T47D (cell line): ENCODE measurements at regions not wholly inside any gene's neighbourhood (a gene's known extent, or its start where the extent isn't known, plus 50 kb on each side); places are given as distances from the start of the nearest gene placed in this dataset.

ENCODE experiments used
- DNase-seq, 2 experiments: peaks; one replicate each; pipeline versions ENCODE4 v3.0.0 to v3.0.0-alpha.2; 2011 to 2012; ENCODE audit warnings: low read depth in 1 of 2, low spot score in 1 of 2
- JUND ChIP-seq: IDR thresholded peaks from 2 replicates; pipeline ENCODE4 v1.6.1; 2012; ENCODE audit warnings: low read depth
- in situ Hi-C: cut with HindIII; loops from 2 replicates; pipeline ENCODE4 v1.10.0; 2016; ENCODE audit warnings: low sequenced_read_pairs, low pct_unique_long_range_greater_than_20kb

- no peak for DNase-seq
- in situ Hi-C loops = no loop called here
- no peak for TF ChIP-seq JUND
These were observed 594.9 kb downstream of the CDH26 start for GRCh38 chr20:60553095-60553494.

- no peak for TF ChIP-seq JUND
- in situ Hi-C loops = no loop called here
- DNase-seq = no peak
These were observed 600.3 kb downstream of the CDH26 start for GRCh38 chr20:60558486-60558885.

GRCh38 chr20:60559462-60559861 is 601.2 kb downstream of the CDH26 start:
- in situ Hi-C loops = no loop called here
- no peak for DNase-seq
- TF ChIP-seq JUND = no peak

- TF ChIP-seq JUND = no peak
- in situ Hi-C loops = no loop called here
- no peak for DNase-seq
These were observed 602.8 kb downstream of the CDH26 start for GRCh38 chr20:60561052-60561451.

GRCh38 chr20:60565083-60565482 is 606.9 kb downstream of the CDH26 start:
- no peak for DNase-seq
- no peak for TF ChIP-seq JUND
- in situ Hi-C loops = no loop called here

GRCh38 chr20:60565551-60565950 is 607.3 kb downstream of the CDH26 start:
- DNase-seq = no peak
- in situ Hi-C loops = no loop called here

GRCh38 chr20:60569116-60569515 is 610.9 kb downstream of the CDH26 start:
- DNase-seq = no peak
- no peak for TF ChIP-seq JUND
- in situ Hi-C loops = no loop called here

More at GRCh38 chr20:60565551-60565950, 607.3 kb downstream of the CDH26 start:
- no peak for TF ChIP-seq JUND

GRCh38 chr20:60570481-60571277 is 612.5 kb downstream of the CDH26 start:
- no peak for TF ChIP-seq JUND
- in situ Hi-C loops = no loop called here
- DNase-seq = no peak

GRCh38 chr20:60573003-60573680 is 614.9 kb downstream of the CDH26 start:
- no peak for DNase-seq
- in situ Hi-C loops = no loop called here

GRCh38 chr20:60576236-60576635 is 618.0 kb downstream of the CDH26 start:
- DNase-seq = no peak
- in situ Hi-C loops = no loop called here
- no peak for TF ChIP-seq JUND

More at GRCh38 chr20:60573003-60573680, 614.9 kb downstream of the CDH26 start:
- TF ChIP-seq JUND = no peak

GRCh38 chr20:60579941-60580515 is 621.8 kb downstream of the CDH26 start:
- DNase-seq = no peak
- no peak for TF ChIP-seq JUND
- in situ Hi-C loops = no loop called here

- DNase-seq = no peak
- in situ Hi-C loops = no loop called here
- no peak for TF ChIP-seq JUND
These were observed 623.4 kb downstream of the CDH26 start for GRCh38 chr20:60581606-60582115.

GRCh38 chr20:60583741-60584140 is 625.5 kb downstream of the CDH26 start:
- in situ Hi-C loops = no loop called here
- no peak for DNase-seq
- no peak for TF ChIP-seq JUND
